HepG2 (cell line): ENCODE measurements at regions not wholly inside any gene's neighbourhood (a gene's known extent, or its start where the extent isn't known, plus 50 kb on each side); places are given as distances from the start of the nearest gene placed in this dataset.

ENCODE experiments used
- ATAC-seq: fragments of 200-7000 bp; cut with Tn5 transposase; 3 replicates; pipeline ENCODE4 v1.9.1; 2020; ENCODE audit warnings: mild to moderate bottlenecking, moderate library complexity
- BruUV-seq: library from RNA; stranded (reverse); fragments of 400-500 nt; replicated peaks from 2 replicates; lab custom pipeline; 2021; lab: Mats Ljungman, UMichigan
- CTCF ChIA-PET: fragments of 300-600 bp; formaldehyde crosslinking; extraction: SDS; loops from one replicate; lab custom pipeline; 2021; ENCODE audit warnings: low total read pairs, inconsistent platforms, low intra/inter-chr PET ratio; lab: Yijun Ruan, JAX
- POLR2A ChIA-PET: fragments of 350-600 bp; sonication (Branson Sonifier 250); formaldehyde crosslinking; loops from one replicate; lab custom pipeline; 2020; ENCODE audit warnings: antibody characterized with exemption, inconsistent platforms; lab: Yijun Ruan, JAX
- DNase-seq: peaks from one replicate; pipeline ENCODE4 v3.0.0-alpha.2; 2015; ENCODE audit warnings: low spot score
- FAIRE-seq: peaks from 3 replicates; lab custom pipeline; 2011; peaks lifted over from hg19 to GRCh38; lab: Jason Lieb, UNC
- H2AFZ ChIP-seq: one replicate; pipeline ENCODE4 v1.6.1; 2011; ENCODE audit warnings: low read length, inconsistent platforms
- H3K27ac ChIP-seq: fragments of 300-600 bp; 3 replicates; pipeline ENCODE4 v1.8.0; 2011; ENCODE audit warnings: mixed run types, mild to moderate bottlenecking, mixed read lengths, low read length, inconsistent platforms; ENCODE audit not compliant: insufficient read depth; ENCODE audit errors: extremely low read length
- H3K27me3 ChIP-seq, 2 experiments: fragments of 200-600 bp in 1 of 2; 2 replicates in 1 of 2; 3 replicates in 1 of 2; pipeline versions ENCODE4 v1.6.0 to v1.8.0; 2011; ENCODE audit warnings: low read length in 2 of 2, mild to moderate bottlenecking in 2 of 2, moderate library complexity in 2 of 2, inconsistent platforms in 1 of 2; ENCODE audit not compliant: insufficient read depth in 2 of 2, control insufficient read depth in 1 of 2
- H3K36me3 ChIP-seq, 2 experiments: fragments of 200-600 bp in 1 of 2; replicated peaks in 1 of 2; 2 replicates in 1 of 2; 3 replicates in 1 of 2; pipeline versions ENCODE4 v1.5.1 to v1.8.0; 2011; ENCODE audit warnings: low read length in 2 of 2, inconsistent platforms in 1 of 2; ENCODE audit not compliant: insufficient read depth in 2 of 2, control insufficient read depth in 1 of 2
- H3K4me1 ChIP-seq: 2 replicates; pipeline ENCODE4 v1.5.1; 2012; ENCODE audit warnings: low read length, inconsistent platforms; ENCODE audit not compliant: insufficient read depth
- H3K4me2 ChIP-seq: 2 replicates; pipeline ENCODE4 v1.6.0; 2011; ENCODE audit warnings: low read depth, low read length, inconsistent platforms
- H3K4me3 ChIP-seq, 3 experiments: fragments of 200-600 bp in 1 of 3; sonication (generic), shearing (Covaris generic) in 1 of 3; replicated peaks in 1 of 3; 2 replicates each; pipeline ENCODE4 v1.5.1; 2011 to 2016; ENCODE audit warnings: low read length in 3 of 3, inconsistent platforms in 2 of 3, low read depth in 2 of 3, mild to moderate bottlenecking in 2 of 3, control low read depth in 1 of 3, mixed read lengths in 1 of 3; ENCODE audit not compliant: insufficient read depth in 1 of 3
- H3K79me2 ChIP-seq: one replicate; pipeline ENCODE4 v1.6.1; 2011; ENCODE audit warnings: low read length, inconsistent platforms; ENCODE audit not compliant: insufficient read depth
- H3K9ac ChIP-seq: 2 replicates; pipeline ENCODE4 v1.6.0; 2011; ENCODE audit warnings: mild to moderate bottlenecking, low read depth, low read length, inconsistent platforms; ENCODE audit not compliant: insufficient read depth
- H3K9me3 ChIP-seq: 2 replicates; pipeline ENCODE4 v1.5.1; 2012; ENCODE audit warnings: mild to moderate bottlenecking, low read length
- H4K20me1 ChIP-seq: 2 replicates; pipeline ENCODE4 v1.6.0; 2011; ENCODE audit warnings: inconsistent platforms, mild to moderate bottlenecking, low read length, moderate library complexity; ENCODE audit not compliant: insufficient read depth
- ATAD3A ChIP-seq: sonication (generic); formaldehyde crosslinking; IDR thresholded peaks from 2 replicates; pipeline ENCODE4 v1.4.0; 2020; ENCODE audit warnings: missing genetic modification reagents
- BCL6 ChIP-seq: IDR thresholded peaks from 2 replicates; pipeline ENCODE4 v1.6.1; 2016; ENCODE audit warnings: missing genetic modification reagents, missing compliant biosample characterization
- CBX2 ChIP-seq, 2 experiments: fragments of 200-600 bp in 1 of 2; sonication (generic); formaldehyde crosslinking in 1 of 2; IDR thresholded peaks; 2 replicates each; pipeline versions ENCODE4 v1.7.0 to v1.8.1; 2018 to 2022; ENCODE audit warnings: low read depth in 2 of 2, low read length in 1 of 2, mild to moderate bottlenecking in 1 of 2, missing genetic modification reagents in 1 of 2
- FOXM1 ChIP-seq: sonication (generic); formaldehyde crosslinking; IDR thresholded peaks from 2 replicates; pipeline ENCODE4 v1.5.0; 2020; ENCODE audit warnings: missing genetic modification reagents
- GLI4 ChIP-seq: sonication (generic); formaldehyde crosslinking; IDR thresholded peaks from 2 replicates; pipeline ENCODE4 v1.5.1; 2020; ENCODE audit warnings: missing genetic modification reagents, mild to moderate bottlenecking, moderate library complexity, borderline replicate concordance
- HIC2 ChIP-seq: sonication (generic); formaldehyde crosslinking; IDR thresholded peaks from 2 replicates; pipeline ENCODE4 v1.9.0; 2022; ENCODE audit warnings: low read depth, missing genetic modification reagents
- HNF4G ChIP-seq, 2 experiments: sonication (generic) in 1 of 2; formaldehyde crosslinking in 1 of 2; IDR thresholded peaks; 2 replicates each; pipeline versions ENCODE4 v1.4.0 to v1.6.1; 2011 to 2020; ENCODE audit warnings: borderline replicate concordance in 2 of 2, low read depth in 2 of 2, mild to moderate bottlenecking in 2 of 2, low read length in 1 of 2, missing genetic modification reagents in 1 of 2, moderate library complexity in 1 of 2
- IKZF1 ChIP-seq: fragments of 450-650 bp; IDR thresholded peaks from 2 replicates; pipeline ENCODE4 v1.7.1; 2016
- IRF1 ChIP-seq: sonication (generic); formaldehyde crosslinking; IDR thresholded peaks from 2 replicates; pipeline ENCODE4 v1.4.0; 2020; ENCODE audit warnings: low read depth, mild to moderate bottlenecking, missing genetic modification reagents
- KDM5A ChIP-seq: fragments of 200-600 bp; sonication (generic); IDR thresholded peaks from 2 replicates; pipeline ENCODE4 v1.7.0; 2018; ENCODE audit warnings: antibody characterized with exemption, mild to moderate bottlenecking, low read length, borderline replicate concordance
- MAFF ChIP-seq: IDR thresholded peaks from 2 replicates; pipeline ENCODE4 v1.6.1; 2011; ENCODE audit warnings: low read depth, low read length, improper control_type of control experiment
- MED1 ChIP-seq: sonication (generic); formaldehyde crosslinking; IDR thresholded peaks from 2 replicates; pipeline ENCODE4 v1.4.0; 2020; ENCODE audit warnings: missing genetic modification reagents
- NKX3-1 ChIP-seq: sonication (generic); formaldehyde crosslinking; IDR thresholded peaks from 2 replicates; pipeline ENCODE4 v1.5.0; 2020; ENCODE audit warnings: missing genetic modification reagents
- PHF20 ChIP-seq: sonication (generic); formaldehyde crosslinking; IDR thresholded peaks from 2 replicates; pipeline ENCODE4 v1.5.0; 2020; ENCODE audit warnings: mild to moderate bottlenecking, missing genetic modification reagents
- SMAD3 ChIP-seq: sonication (generic); formaldehyde crosslinking; IDR thresholded peaks from 2 replicates; pipeline ENCODE4 v1.4.0; 2020; ENCODE audit warnings: missing genetic modification reagents
- TCF7 ChIP-seq: sonication (generic); IDR thresholded peaks from 2 replicates; pipeline ENCODE4 v1.6.1; 2016; ENCODE audit warnings: antibody characterized with exemption, low read depth
- ZFX ChIP-seq: sonication (generic); formaldehyde crosslinking; IDR thresholded peaks from 2 replicates; pipeline ENCODE4 v1.4.0; 2020; ENCODE audit warnings: mild to moderate bottlenecking, low read depth, missing genetic modification reagents, moderate library complexity
- ZFYVE20 ChIP-seq: sonication (generic); formaldehyde crosslinking; IDR thresholded peaks from 2 replicates; pipeline ENCODE4 v1.8.0; 2023; ENCODE audit warnings: low read depth, mild to moderate bottlenecking, moderate library complexity, missing genetic modification reagents, borderline replicate concordance
- ZNF12 ChIP-seq: sonication (generic); formaldehyde crosslinking; IDR thresholded peaks from 2 replicates; pipeline ENCODE4 v1.5.0; 2020; ENCODE audit warnings: missing genetic modification reagents
- ZNF292 ChIP-seq: sonication (generic); formaldehyde crosslinking; IDR thresholded peaks from 2 replicates; pipeline ENCODE4 v1.8.1; 2022; ENCODE audit warnings: mild to moderate bottlenecking, low read depth, missing genetic modification reagents, borderline replicate concordance
- ZNF329 ChIP-seq: sonication (generic); formaldehyde crosslinking; IDR thresholded peaks from 2 replicates; pipeline ENCODE4 v1.9.0; 2021; ENCODE audit warnings: low read depth, mild to moderate bottlenecking, missing genetic modification reagents
- ZNF709 ChIP-seq: sonication (generic); formaldehyde crosslinking; IDR thresholded peaks from 2 replicates; pipeline ENCODE4 v1.5.0; 2020; ENCODE audit warnings: mild to moderate bottlenecking, missing genetic modification reagents
- in situ Hi-C: cut with HindIII; loops from 2 replicates; pipeline ENCODE4 v1.10.0; 2017; ENCODE audit warnings: low pct_unique_long_range_greater_than_20kb; ENCODE audit not compliant: extremely low pct_ligation_motif_present
- intact Hi-C: fragments of 100-400 bp; cut with micrococcal nuclease; formaldehyde crosslinking; loops from one replicate; pipeline ENCODE4 v1.10.0; 2022; ENCODE audit not compliant: unreplicated experiment
- TF ChIP-seq, protein P1 (sequence below): sonication (generic); formaldehyde crosslinking; IDR thresholded peaks from 2 replicates; pipeline ENCODE4 v1.8.0; 2022; ENCODE audit warnings: mild to moderate bottlenecking, missing genetic modification reagents, moderate library complexity

GRCh38 chr1:162951553-162952315 is 90.8 kb upstream of the CCDC190 start (continued):
- TF ChIP-seq MED1 = no peak
- no peak for TF ChIP-seq IKZF1
- no peak for TF ChIP-seq ZFX (CRISPR knock-in tag)
- TF ChIP-seq ZNF329 (CRISPR knock-in tag) = no peak
- TF ChIP-seq TCF7 = no peak
- TF ChIP-seq KDM5A = no peak
- no peak for TF ChIP-seq ATAD3A (CRISPR knock-in tag)
- TF ChIP-seq MAFF = no peak

- Histone ChIP-seq H2AFZ (no peak overlapping the region), H3K27me3 (no peaks in the 10 kb centered on the region), H3K4me3 (no peak overlapping the region), H3K36me3 (no peaks in the 10 kb centered on the region), H4K20me1 (no peaks in the 10 kb centered on the region), H3K4me2 (no peak overlapping the region), H3K9me3 (no peaks in the 10 kb centered on the region), H3K4me1 (no peaks in the 10 kb centered on the region), H3K9ac (no peak overlapping the region), H3K27ac (no peak overlapping the region), H3K79me2 (no peaks in the 10 kb centered on the region)
- in situ Hi-C loops = no loop called here
- ChIA-PET POLR2A (no interaction called here), CTCF (no interaction called here)
- ATAC-seq (no peak), DNase-seq (no peak), FAIRE-seq (no peak)
- BruUV-seq = no TSS peak
- intact Hi-C loops = no loop called here
- TF ChIP-seq ZNF709 (CRISPR knock-in tag) = no peak
- TF ChIP-seq CBX2 (IDR thresholded peaks at IDR 0.05; ENCODE audit: low read depth, low read length) = no peak
- no peak for TF ChIP-seq CBX2 (CRISPR knock-in tag; IDR thresholded peaks at IDR 0.05; ENCODE audit: low read depth)
- no peak for TF ChIP-seq PHF20 (CRISPR knock-in tag)
- no peak for TF ChIP-seq FOXM1 (CRISPR knock-in tag)
- no peak for TF ChIP-seq ZNF292 (CRISPR knock-in tag)
- TF ChIP-seq ZNF12 = no peak
- TF ChIP-seq, protein P1, sequence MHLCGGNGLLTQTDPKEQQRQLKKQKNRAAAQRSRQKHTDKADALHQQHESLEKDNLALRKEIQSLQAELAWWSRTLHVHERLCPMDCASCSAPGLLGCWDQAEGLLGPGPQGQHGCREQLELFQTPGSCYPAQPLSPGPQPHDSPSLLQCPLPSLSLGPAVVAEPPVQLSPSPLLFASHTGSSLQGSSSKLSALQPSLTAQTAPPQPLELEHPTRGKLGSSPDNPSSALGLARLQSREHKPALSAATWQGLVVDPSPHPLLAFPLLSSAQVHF (CRISPR knock-in tag) = no peak
- no peak for TF ChIP-seq HNF4G (IDR thresholded peaks at IDR 0.05; ENCODE audit: borderline replicate concordance, low read depth, low read length)
- no peak for TF ChIP-seq HNF4G (CRISPR knock-in tag; IDR thresholded peaks at IDR 0.05; ENCODE audit: borderline replicate concordance, low read depth)
- TF ChIP-seq HIC2 = no peak
- TF ChIP-seq SMAD3 (CRISPR knock-in tag) = no peak
- TF ChIP-seq NKX3-1 (CRISPR knock-in tag) = no peak
- TF ChIP-seq ZFYVE20 = no peak
- TF ChIP-seq BCL6 (CRISPR knock-in tag) = no peak
- no peak for TF ChIP-seq GLI4 (CRISPR knock-in tag)
- TF ChIP-seq IRF1 (CRISPR knock-in tag) = no peak
Observed at GRCh38 chr1:162950187-162950586, 89.2 kb upstream of the CCDC190 start.
